ENCODE measurements at regions not wholly inside any gene's neighbourhood (a gene's known extent, or its start where the extent isn't known, plus 50 kb on each side); places are given as distances from the start of the nearest gene placed in this dataset.

GRCh38 chr20:61166324-61166723 lies 85.7 kb upstream of the CDH4 start:
- ChIA-PET CTCF (no interaction called here), POLR2A (no interaction called here)
- ATAC-seq (no peak), DNase-seq (ENCODE audit: low read depth, low spot score) (no peak)
- no TSS peak for BruUV-seq (replicated peaks)
- TF ChIP-seq REST (IDR thresholded peaks at IDR 0.05; ENCODE audit: insufficient read depth in 1 of 2, low read depth in 2 of 2, low read length in 1 of 2), result no peak
- TF ChIP-seq CTCF (IDR thresholded peaks at IDR 0.05), result no peak
- TF ChIP-seq SIN3A (IDR thresholded peaks at IDR 0.05; ENCODE audit: borderline replicate concordance, insufficient read depth, low read depth, low read length), result no peak
- no peak for TF ChIP-seq POLR2AphosphoS5 (IDR thresholded peaks at IDR 0.05; ENCODE audit: low read depth, low read length)
- TF ChIP-seq TCF7L2 (IDR thresholded peaks at IDR 0.05; ENCODE audit: low read depth, low read length), result no peak
- peaks cover 2% of the 10 kb centered on the region; the same call in 1 of the 2 replicates for H3K27me3 ChIP-seq (ENCODE audit: control insufficient read depth, insufficient read depth, low read length)
- H3K4me1 ChIP-seq (ENCODE audit: control insufficient read depth, insufficient read depth, low read length), result no peaks in the 10 kb centered on the region
- intact Hi-C loops (cut with micrococcal nuclease; ENCODE audit: unreplicated experiment), result no loop called here
- H3K36me3 ChIP-seq (ENCODE audit: control insufficient read depth, insufficient read depth, low read length), result no peaks in the 10 kb centered on the region
- H3K4me3 ChIP-seq (ENCODE audit: low read depth in 2 of 2, low read length in 2 of 2), result no peak overlapping the region
- no peak overlapping the region for H3K27ac ChIP-seq (ENCODE audit: low read length)
- in situ Hi-C loops (cut with HindIII; ENCODE audit: low pct_unique_long_range_greater_than_20kb, low sequenced_read_pairs), result no loop called here
- H3K9me3 ChIP-seq (ENCODE audit: control insufficient read depth, insufficient read depth, low read depth, low read length), result no peaks in the 10 kb centered on the region

- Histone ChIP-seq H3K27me3 (ENCODE audit: control insufficient read depth, insufficient read depth, low read length) (peaks cover 2% of the 10 kb centered on the region; the same call in 1 of the 2 replicates), H3K27ac (ENCODE audit: low read length) (no peak overlapping the region), H3K4me3 (ENCODE audit: low read depth in 2 of 2, low read length in 2 of 2) (no peak overlapping the region), H3K9me3 (ENCODE audit: control insufficient read depth, insufficient read depth, low read depth, low read length) (no peaks in the 10 kb centered on the region), H3K4me1 (ENCODE audit: control insufficient read depth, insufficient read depth, low read length) (no peaks in the 10 kb centered on the region), H3K36me3 (ENCODE audit: control insufficient read depth, insufficient read depth, low read length) (no peaks in the 10 kb centered on the region)
- in situ Hi-C loops (cut with HindIII; ENCODE audit: low pct_unique_long_range_greater_than_20kb, low sequenced_read_pairs), result no loop called here
- CTCF ChIA-PET, result no interaction called here
- ATAC-seq (no peak), DNase-seq (ENCODE audit: low read depth, low spot score) (no peak)
- BruUV-seq (replicated peaks), result no TSS peak
- intact Hi-C loops (cut with micrococcal nuclease; ENCODE audit: unreplicated experiment), result no loop called here
- TF ChIP-seq CTCF (IDR thresholded peaks at IDR 0.05), result no peak
- no peak for TF ChIP-seq TCF7L2 (IDR thresholded peaks at IDR 0.05; ENCODE audit: low read depth, low read length)
- no peak for TF ChIP-seq SIN3A (IDR thresholded peaks at IDR 0.05; ENCODE audit: borderline replicate concordance, insufficient read depth, low read depth, low read length)
- no peak for TF ChIP-seq REST (IDR thresholded peaks at IDR 0.05; ENCODE audit: insufficient read depth in 1 of 2, low read depth in 2 of 2, low read length in 1 of 2)
- no peak for TF ChIP-seq POLR2AphosphoS5 (IDR thresholded peaks at IDR 0.05; ENCODE audit: low read depth, low read length)
- POLR2A ChIA-PET, result no interaction called here
Measured at GRCh38 chr20:61168605-61169004, 83.5 kb upstream of the CDH4 start.

Measured in Panc1 (cell line).